HCT116 (cell line): ENCODE measurements at regions not wholly inside any gene's neighbourhood (a gene's known extent, or its start where the extent isn't known, plus 50 kb on each side); places are given as distances from the start of the nearest gene placed in this dataset.

Experiments used
- ATAC-seq: fragments of 200-7000 bp; cut with Tn5 transposase; 2 replicates; pipeline ENCODE4 v1.9.1; 2020; ENCODE audit warnings: mild to moderate bottlenecking, moderate library complexity
- BruUV-seq: library from RNA; stranded (reverse); fragments of 400-500 nt; replicated peaks from 2 replicates; lab custom pipeline; 2021; lab: Mats Ljungman, UMichigan
- CTCF ChIA-PET: fragments of 300-600 bp; sonication (Branson Sonifier 250); formaldehyde crosslinking; loops from one replicate; lab custom pipeline; 2021; ENCODE audit warnings: antibody characterized with exemption; lab: Charles Lee
- POLR2A ChIA-PET: fragments of 300-600, 350-600 bp; sonication (Branson Sonifier 250); formaldehyde crosslinking; loops from one replicate; lab custom pipeline; 2021; ENCODE audit warnings: antibody characterized with exemption; lab: Charles Lee
- RAD21 ChIA-PET, 2 experiments: fragments of 300-600 bp; sonication (Branson Sonifier 250); formaldehyde crosslinking; loops; one replicate each; lab custom pipeline; 2023; ENCODE audit warnings: low total read pairs in 2 of 2; ENCODE audit not compliant: uncharacterized antibody in 2 of 2, unreplicated experiment in 2 of 2, low non-redundant PET in 1 of 2; lab: Charles Lee
- DNase-seq: peaks from one replicate; pipeline ENCODE4 v3.0.0-alpha.2; 2010; ENCODE audit warnings: low read depth, low spot score
- H2AFZ ChIP-seq: fragments of 200-600 bp; shearing (Covaris generic), sonication (generic); 2 replicates; pipeline ENCODE4 v1.6.1; 2017; ENCODE audit warnings: low read depth, mixed run types, mixed read lengths, antibody characterized with exemption, low read length; ENCODE audit not compliant: poor library complexity, severe bottlenecking
- H3K27ac ChIP-seq: 2 replicates; pipeline ENCODE4 v1.5.1; 2012; ENCODE audit warnings: low read depth, low read length
- H3K27me3 ChIP-seq: fragments of 200-600 bp; sonication (generic); 2 replicates; pipeline ENCODE4 v1.6.1; 2016; ENCODE audit warnings: mixed run types, low read length, mixed read lengths; ENCODE audit not compliant: insufficient read depth
- H3K36me3 ChIP-seq, 2 experiments: fragments of 200-500 bp in 1 of 2; fragments of 200-600 bp in 1 of 2; sonication (Bioruptor generic) in 1 of 2; sonication (generic) in 1 of 2; 2 replicates each; pipeline versions ENCODE4 v1.5.1 to v1.6.1; 2014 to 2016; ENCODE audit warnings: low read length in 2 of 2, inconsistent platforms in 1 of 2, mixed read lengths in 1 of 2, mixed run types in 1 of 2; ENCODE audit not compliant: insufficient read depth in 2 of 2, control insufficient read depth in 1 of 2
- H3K4me1 ChIP-seq, 2 experiments: fragments of 200-600 bp in 1 of 2; sonication (generic) in 1 of 2; 2 replicates each; pipeline versions ENCODE4 v1.5.1 to v1.6.1; 2012 to 2017; ENCODE audit warnings: low read length in 2 of 2, inconsistent platforms in 1 of 2, mild to moderate bottlenecking in 1 of 2, mixed read lengths in 1 of 2, mixed run types in 1 of 2, moderate library complexity in 1 of 2; ENCODE audit not compliant: insufficient read depth in 2 of 2, control insufficient read depth in 1 of 2
- H3K4me2 ChIP-seq: fragments of 200-600 bp; sonication (generic); 2 replicates; pipeline ENCODE4 v1.6.1; 2017; ENCODE audit warnings: mixed run types, low read length, mixed read lengths
- H3K4me3 ChIP-seq, 2 experiments: fragments of 200-600 bp in 1 of 2; sonication (generic) in 1 of 2; replicated peaks in 1 of 2; 2 replicates each; pipeline ENCODE4 v1.5.1; 2011 to 2016; ENCODE audit warnings: low read length in 2 of 2, control low read depth in 1 of 2, low read depth in 1 of 2, mild to moderate bottlenecking in 1 of 2, mixed read lengths in 1 of 2, mixed run types in 1 of 2
- H3K79me2 ChIP-seq: fragments of 200-600 bp; sonication (generic); 2 replicates; pipeline ENCODE4 v1.6.1; 2017; ENCODE audit warnings: mild to moderate bottlenecking, mixed run types, low read length, moderate library complexity, mixed read lengths; ENCODE audit not compliant: insufficient read depth
- H3K9ac ChIP-seq: fragments of 200-600 bp; sonication (generic); 2 replicates; pipeline ENCODE4 v1.6.1; 2016; ENCODE audit warnings: low read length, mixed read lengths
- H3K9me2 ChIP-seq: fragments of 200-600 bp; sonication (generic), shearing (Covaris generic); 2 replicates; pipeline ENCODE4 v1.6.1; 2017; ENCODE audit warnings: mixed run types, mild to moderate bottlenecking, moderate library complexity; ENCODE audit not compliant: insufficient read depth
- H3K9me3 ChIP-seq, 2 experiments: fragments of 200-500 bp in 1 of 2; fragments of 200-600 bp in 1 of 2; sonication (Bioruptor generic) in 1 of 2; sonication (generic) in 1 of 2; 2 replicates each; pipeline ENCODE4 v1.6.1; 2014 to 2017; ENCODE audit warnings: low read length in 2 of 2, mixed read lengths in 2 of 2, inconsistent platforms in 1 of 2, low read depth in 1 of 2, mild to moderate bottlenecking in 1 of 2, mixed run types in 1 of 2, moderate library complexity in 1 of 2; ENCODE audit not compliant: control insufficient read depth in 1 of 2, insufficient read depth in 1 of 2
- H4K20me1 ChIP-seq: fragments of 200-600 bp; sonication (generic), shearing (Covaris generic); 2 replicates; pipeline ENCODE4 v1.6.1; 2017; ENCODE audit warnings: mixed run types, mild to moderate bottlenecking, moderate library complexity; ENCODE audit not compliant: insufficient read depth
- ATF3 ChIP-seq: IDR thresholded peaks from 2 replicates; pipeline ENCODE4 v1.6.1; 2012
- CBX3 ChIP-seq: IDR thresholded peaks from 2 replicates; pipeline ENCODE4 v1.6.1; 2012; ENCODE audit warnings: low read depth
- CEBPB ChIP-seq: IDR thresholded peaks from 2 replicates; pipeline ENCODE4 v1.6.1; 2012; ENCODE audit warnings: low read depth
- CTCF ChIP-seq, 3 experiments: fragments of 200-600 bp in 1 of 3; sonication (generic) in 1 of 3; IDR thresholded peaks in 2 of 3; conservative IDR thresholded peaks in 1 of 3; 2 replicates each; pipeline ENCODE4 v1.5.1; 2012 to 2017; ENCODE audit warnings: low read depth in 2 of 3, low read length in 2 of 3, antibody characterized with exemption in 1 of 3, borderline replicate concordance in 1 of 3, control low read depth in 1 of 3, mild to moderate bottlenecking in 1 of 3, mixed read lengths in 1 of 3, mixed run types in 1 of 3, moderate library complexity in 1 of 3; ENCODE audit not compliant: insufficient read depth in 1 of 3
- ELF1 ChIP-seq: IDR thresholded peaks from 2 replicates; pipeline ENCODE4 v1.6.1; 2012; ENCODE audit warnings: low read depth, borderline replicate concordance
- EZH2 ChIP-seq: fragments of 200-600 bp; sonication (generic); IDR thresholded peaks from 2 replicates; pipeline ENCODE4 v1.6.1; 2017; ENCODE audit warnings: antibody characterized with exemption, mixed run types
- EZH2phosphoT487 ChIP-seq: fragments of 200-600 bp; IDR thresholded peaks from 2 replicates; pipeline ENCODE4 v1.6.1; 2018; ENCODE audit warnings: antibody characterized with exemption, borderline replicate concordance
- JUND ChIP-seq: IDR thresholded peaks from 2 replicates; pipeline ENCODE4 v1.6.1; 2012
- MAX ChIP-seq: IDR thresholded peaks from 2 replicates; pipeline ENCODE4 v1.6.1; 2012
- RAD21 ChIP-seq: IDR thresholded peaks from 2 replicates; pipeline ENCODE4 v1.6.1; 2012; ENCODE audit warnings: low read depth, mild to moderate bottlenecking
- REST ChIP-seq: IDR thresholded peaks from 2 replicates; pipeline ENCODE4 v1.6.1; 2012; ENCODE audit warnings: low read depth
- SIN3A ChIP-seq: IDR thresholded peaks from 2 replicates; pipeline ENCODE4 v1.6.1; 2012; ENCODE audit warnings: low read depth
- SP1 ChIP-seq: IDR thresholded peaks from 2 replicates; pipeline ENCODE4 v1.6.1; 2012; ENCODE audit warnings: low read depth
- SRF ChIP-seq: IDR thresholded peaks from 2 replicates; pipeline ENCODE4 v1.6.1; 2012; ENCODE audit warnings: low read depth
- TCF7L2 ChIP-seq: IDR thresholded peaks from 2 replicates; pipeline ENCODE4 v1.7.0; 2011; ENCODE audit warnings: borderline replicate concordance, inconsistent platforms; ENCODE audit not compliant: insufficient read depth, insufficient read length; ENCODE audit errors: extremely low read depth
- YY1 ChIP-seq: IDR thresholded peaks from 2 replicates; pipeline ENCODE4 v1.6.1; 2011; ENCODE audit warnings: low read length, low read depth, moderate library complexity, mild to moderate bottlenecking; ENCODE audit not compliant: insufficient replicate concordance; ENCODE audit errors: extremely low read depth
- ZBTB33 ChIP-seq: IDR thresholded peaks from 2 replicates; pipeline ENCODE4 v1.6.1; 2011; ENCODE audit warnings: mild to moderate bottlenecking, low read length, moderate library complexity; ENCODE audit not compliant: insufficient replicate concordance; ENCODE audit errors: extremely low read depth
- ZFX ChIP-seq: fragments of 450-650 bp; IDR thresholded peaks from 2 replicates; pipeline ENCODE4 v1.6.1; 2017
- intact Hi-C: fragments of 100-400 bp; cut with micrococcal nuclease; formaldehyde crosslinking; loops from 2 replicates; pipeline ENCODE4 v1.10.0; 2022

GRCh38 chr12:34406996-34407300, 384.7 kb downstream of the ALG10 start:
- Histone ChIP-seq H3K36me3 (no peaks in the 10 kb centered on the region), H3K9me3 (peaks cover 0 to 32% of the 10 kb centered on the region in 2 experiments; a peak in 3 of 4 replicates), H3K27me3 (no peaks in the 10 kb centered on the region), H3K79me2 (no peaks in the 10 kb centered on the region), H4K20me1 (no peaks in the 10 kb centered on the region), H3K27ac (no peak overlapping the region)
- CTCF ChIA-PET: no interaction called here
- no peak for DNase-seq
- TF ChIP-seq ZBTB33: no peak
- no peak for TF ChIP-seq EZH2
- TF ChIP-seq MAX: no peak
- TF ChIP-seq REST: no peak
- TF ChIP-seq TCF7L2: no peak
- no peak for TF ChIP-seq ATF3
- TF ChIP-seq CTCF (IDR thresholded peaks at IDR 0.05 in 2 of 3, conservative IDR thresholded peaks at IDR 0.05 in 1 of 3; ENCODE audit: borderline replicate concordance in 1 of 3, insufficient read depth in 1 of 3, low read depth in 2 of 3, low read length in 2 of 3): no peak
- TF ChIP-seq SRF: no peak
- TF ChIP-seq EZH2phosphoT487: no peak
- TF ChIP-seq YY1: no peak
- TF ChIP-seq JUND: no peak
- TF ChIP-seq CBX3: no peak
- TF ChIP-seq SIN3A: no peak
- no peak for TF ChIP-seq CEBPB
- TF ChIP-seq RAD21: no peak
- no peak for TF ChIP-seq ELF1
- no peak for TF ChIP-seq SP1
- no peak for TF ChIP-seq ZFX
- TF ChIP-seq, all 23 proteins: peak for 0
- ATAC-seq: no peak
- Histone ChIP-seq H3K4me1 (no peaks in the 10 kb centered on the region), H3K4me2 (no peak overlapping the region), H3K9ac (no peak overlapping the region), H3K4me3 (no peak overlapping the region), H2AFZ (no peak overlapping the region), H3K9me2 (no peaks in the 10 kb centered on the region)
- intact Hi-C loops: no loop called here
- POLR2A ChIA-PET: no interaction called here
- RAD21 ChIA-PET: no interaction called here
- no TSS peak for BruUV-seq
